ENCODE measurements at regions not wholly inside any gene's neighbourhood (a gene's known extent, or its start where the extent isn't known, plus 50 kb on each side); places are given as distances from the start of the nearest gene placed in this dataset.

DNA sequence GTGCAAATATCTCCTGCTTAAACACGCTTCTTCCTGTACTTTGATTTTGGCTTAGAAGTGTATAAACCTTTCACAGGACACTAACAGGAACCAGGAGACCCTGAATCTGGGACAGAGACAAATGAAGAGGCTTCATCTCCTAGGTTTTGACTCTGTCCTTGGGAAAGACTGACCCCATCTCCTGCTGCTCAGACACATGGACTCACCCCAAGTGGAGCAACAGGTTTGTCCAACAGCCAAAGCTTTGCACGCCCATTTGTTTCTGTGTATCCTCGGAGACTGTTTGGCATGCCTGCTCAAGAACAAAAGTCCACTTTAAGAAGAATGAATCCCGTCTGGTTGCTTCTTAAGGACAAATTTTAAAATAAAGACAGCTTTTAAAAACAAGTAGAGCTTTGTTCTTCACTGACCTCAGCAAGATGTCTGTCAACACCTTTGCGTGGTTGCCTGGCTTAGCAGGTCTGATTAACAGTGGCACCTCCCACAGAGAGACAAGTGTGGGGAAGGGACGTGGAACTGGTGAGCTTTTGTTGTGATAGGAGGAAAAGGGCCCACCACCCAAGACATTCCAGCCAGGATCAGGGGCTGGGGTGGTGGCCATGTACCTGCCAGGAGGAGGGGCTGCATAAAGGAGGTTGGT, 202.6 kb downstream of the SOD2 start:
- DNase-seq (ENCODE audit: low read depth, low spot score) = no peak
- H3K27ac ChIP-seq = no peak overlapping the region

- no peak for DNase-seq (ENCODE audit: low read depth, low spot score)
- no peak overlapping the region for H3K27ac ChIP-seq
Measured at GRCh38 chr6:159487636-159488035, 205.4 kb downstream of the SOD2 start.

- no peak for DNase-seq (ENCODE audit: low read depth, low spot score)
- H3K27ac ChIP-seq = no peak overlapping the region
Measured at GRCh38 chr6:159483259-159483658, 209.8 kb downstream of the SOD2 start.

GRCh38 chr6:159481897-159482296, 211.1 kb downstream of the SOD2 start:
- H3K27ac ChIP-seq = no peak overlapping the region
- DNase-seq (ENCODE audit: low read depth, low spot score) = no peak

DNA sequence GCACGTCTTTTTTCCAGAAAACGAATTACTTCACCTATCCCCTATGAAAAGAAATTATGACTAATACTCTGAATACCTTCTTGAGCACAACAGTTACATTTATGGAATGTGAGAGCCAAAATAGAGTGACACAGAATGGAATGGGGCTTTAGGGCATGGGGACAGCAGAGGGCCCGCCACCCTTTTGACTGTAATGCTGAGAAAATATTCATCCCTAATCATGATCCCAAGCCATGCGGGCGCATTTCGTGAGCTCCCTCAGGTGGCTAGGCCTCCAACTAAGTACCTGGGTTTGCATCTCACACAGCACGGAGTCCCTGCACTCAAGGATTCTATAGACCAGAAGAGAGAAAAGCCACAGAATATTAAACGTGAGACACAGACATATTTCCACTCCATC, 212.6 kb downstream of the SOD2 start:
- H3K27ac ChIP-seq = no peak overlapping the region

GRCh38 chr6:159479146-159479545, 213.9 kb downstream of the SOD2 start:
- no peak overlapping the region for H3K27ac ChIP-seq
- DNase-seq (ENCODE audit: low read depth, low spot score) = no peak

More for the DNA sequence above, 212.6 kb downstream of the SOD2 start:
- DNase-seq (ENCODE audit: low read depth, low spot score) = no peak

DNA sequence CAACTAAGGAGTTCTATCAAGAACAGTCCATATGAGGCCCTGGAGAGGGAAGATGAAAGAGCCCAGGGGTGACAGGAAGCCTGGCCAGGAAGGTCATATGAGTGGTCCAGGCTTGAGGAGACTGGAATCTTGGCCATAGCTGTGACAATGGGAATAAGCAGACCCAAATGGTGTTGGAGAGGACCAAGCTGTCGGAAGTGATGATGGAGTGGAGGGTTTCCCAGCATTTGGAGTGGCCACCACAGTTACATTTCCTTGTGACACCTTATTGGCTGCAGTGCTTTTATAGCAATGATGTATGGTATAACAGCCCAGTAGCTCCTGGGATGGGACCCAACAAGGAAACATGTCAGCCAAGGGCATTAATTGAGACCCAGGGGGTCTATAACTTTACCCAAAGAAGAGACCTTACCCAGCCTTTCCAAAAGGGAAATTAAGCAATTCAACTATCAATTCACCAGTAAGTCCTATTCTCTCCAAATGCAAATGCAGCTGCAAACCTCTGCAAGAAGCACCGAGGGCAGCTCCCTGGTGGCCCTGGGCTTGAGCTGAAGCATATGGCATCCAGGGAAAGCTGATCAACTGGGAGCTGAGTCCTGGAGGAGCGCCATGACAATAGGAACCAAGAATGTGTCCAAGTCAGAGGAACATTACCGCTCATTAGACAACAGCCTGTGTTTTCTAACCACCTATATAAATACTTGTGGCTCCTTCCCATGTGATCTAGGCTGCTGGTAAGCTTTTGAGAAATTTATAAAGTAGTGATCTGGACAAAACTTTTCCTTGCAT, 219.4 kb downstream of the SOD2 start:
- no peak for DNase-seq (ENCODE audit: low read depth, low spot score)
- no peak overlapping the region for H3K27ac ChIP-seq

- DNase-seq (ENCODE audit: low read depth, low spot score) = no peak
- no peak overlapping the region for H3K27ac ChIP-seq
Measured at GRCh38 chr6:159470397-159470796, 222.6 kb downstream of the SOD2 start.

- no peak overlapping the region for H3K27ac ChIP-seq
- DNase-seq (ENCODE audit: low read depth, low spot score) = no peak
Measured at GRCh38 chr6:159469443-159469842, 223.6 kb downstream of the SOD2 start.

DNA sequence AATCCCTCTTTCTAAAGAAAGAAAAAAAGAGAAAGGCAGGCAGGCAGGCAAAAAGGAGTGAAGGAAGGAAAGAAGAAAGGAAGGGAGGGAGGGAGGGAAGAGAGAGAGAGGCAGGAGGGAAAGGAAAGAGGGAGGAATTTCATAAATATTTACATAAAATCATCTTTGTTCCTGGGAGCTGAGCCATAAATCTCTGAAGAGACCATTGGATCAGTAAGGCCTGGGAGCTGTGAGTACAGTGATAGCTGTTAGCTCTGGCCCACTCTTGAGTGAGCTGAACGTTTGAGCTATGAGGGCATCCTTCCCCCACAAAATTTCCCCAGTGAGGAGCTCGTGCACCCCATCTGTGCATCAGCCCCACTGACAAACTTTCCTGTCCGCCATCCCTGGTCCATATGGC, 224.0 kb downstream of the SOD2 start:
- no peak overlapping the region for H3K27ac ChIP-seq
- no peak for DNase-seq (ENCODE audit: low read depth, low spot score)

- no peak overlapping the region for H3K27ac ChIP-seq
- no peak for DNase-seq (ENCODE audit: low read depth, low spot score)
Measured at GRCh38 chr6:159467473-159468041, 225.5 kb downstream of the SOD2 start.

- no peak overlapping the region for H3K27ac ChIP-seq
- no peak for DNase-seq (ENCODE audit: low read depth, low spot score)
Measured at GRCh38 chr6:159466926-159467325, 226.1 kb downstream of the SOD2 start.

GRCh38 chr6:159464816-159465215, 228.2 kb downstream of the SOD2 start:
- no peak overlapping the region for H3K27ac ChIP-seq
- no peak for DNase-seq (ENCODE audit: low read depth, low spot score)

DNA sequence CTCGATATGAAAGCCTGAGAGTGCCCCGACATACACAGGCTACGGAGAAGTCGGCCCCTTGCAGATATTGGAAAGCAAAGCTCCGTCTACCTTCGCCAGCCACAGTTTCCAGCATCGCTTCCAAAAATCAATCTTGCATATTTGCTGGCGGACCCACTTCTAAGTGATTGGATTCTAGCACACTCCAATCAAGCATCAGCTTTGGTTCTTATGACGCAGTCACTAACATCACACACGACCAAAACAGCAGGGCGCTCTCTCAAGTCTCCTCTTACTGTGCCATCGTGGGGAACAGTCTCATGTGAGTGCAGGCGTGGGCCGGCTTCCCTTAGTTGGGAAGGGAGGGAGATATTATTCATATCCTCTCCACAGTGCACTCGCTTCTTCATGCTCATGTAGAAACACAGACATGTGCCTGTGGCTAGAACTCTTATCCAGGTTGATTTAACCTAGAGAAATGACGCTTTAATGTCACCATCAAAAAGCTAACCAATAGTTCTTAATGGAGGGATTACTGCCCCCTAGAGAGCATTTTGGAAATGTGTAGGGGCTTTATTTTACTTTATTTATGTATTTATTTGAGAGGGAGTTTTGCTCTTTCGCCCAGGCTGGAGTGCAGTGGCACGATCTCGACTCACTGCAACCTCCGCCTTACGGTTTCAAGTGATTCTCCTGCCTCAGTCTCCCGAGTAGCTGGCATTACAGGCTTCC, 229.8 kb downstream of the SOD2 start:
- H3K27ac ChIP-seq = no peak overlapping the region
- no peak for DNase-seq (ENCODE audit: low read depth, low spot score)

DNA sequence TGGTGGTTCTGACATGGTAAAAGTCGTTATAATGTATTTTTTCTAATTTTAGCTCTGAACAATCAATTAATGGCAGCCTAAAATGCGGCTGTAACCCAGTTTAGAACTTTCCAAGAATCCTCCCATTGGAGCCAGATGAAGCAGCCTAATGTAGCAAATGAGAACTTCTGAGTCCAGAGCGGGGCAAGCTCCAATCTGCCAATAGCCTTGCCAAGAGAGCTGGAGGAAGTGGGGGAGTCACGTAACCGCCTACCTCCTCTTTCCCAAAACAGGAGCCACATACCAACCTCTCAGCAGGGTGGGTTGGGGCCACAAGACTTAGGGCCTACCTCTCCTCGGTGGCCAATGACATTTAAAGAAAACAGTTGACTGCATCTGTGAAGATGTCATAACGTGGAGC, 230.6 kb downstream of the SOD2 start:
- H3K27ac ChIP-seq = no peak overlapping the region
- no peak for DNase-seq (ENCODE audit: low read depth, low spot score)

DNA sequence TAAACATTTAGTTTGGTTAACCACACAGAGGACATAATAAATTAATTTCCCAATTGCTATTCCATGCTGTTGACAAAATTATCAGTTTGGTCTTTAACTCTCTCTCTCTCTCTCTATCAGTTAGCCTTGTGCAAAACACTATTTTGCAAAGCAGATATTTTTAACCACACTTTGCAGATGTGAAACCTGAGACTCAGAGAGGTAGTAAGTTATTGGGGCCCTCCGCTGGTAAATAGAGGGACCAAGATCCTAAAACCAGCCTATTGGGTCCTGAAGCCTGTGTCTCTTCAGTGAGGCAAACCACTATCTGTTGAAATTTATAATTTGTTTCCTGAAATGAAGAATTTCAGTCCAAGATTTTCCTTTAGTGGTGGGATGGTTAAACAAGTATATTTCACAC, 231.0 kb downstream of the SOD2 start:
- no peak overlapping the region for H3K27ac ChIP-seq
- no peak for DNase-seq (ENCODE audit: low read depth, low spot score)

GRCh38 chr6:159461266-159461665, 231.8 kb downstream of the SOD2 start:
- H3K27ac ChIP-seq = no peak overlapping the region
- no peak for DNase-seq (ENCODE audit: low read depth, low spot score)

- DNase-seq (ENCODE audit: low read depth, low spot score) = no peak
- no peak overlapping the region for H3K27ac ChIP-seq
Measured at GRCh38 chr6:159460476-159460875, 232.6 kb downstream of the SOD2 start.

DNA sequence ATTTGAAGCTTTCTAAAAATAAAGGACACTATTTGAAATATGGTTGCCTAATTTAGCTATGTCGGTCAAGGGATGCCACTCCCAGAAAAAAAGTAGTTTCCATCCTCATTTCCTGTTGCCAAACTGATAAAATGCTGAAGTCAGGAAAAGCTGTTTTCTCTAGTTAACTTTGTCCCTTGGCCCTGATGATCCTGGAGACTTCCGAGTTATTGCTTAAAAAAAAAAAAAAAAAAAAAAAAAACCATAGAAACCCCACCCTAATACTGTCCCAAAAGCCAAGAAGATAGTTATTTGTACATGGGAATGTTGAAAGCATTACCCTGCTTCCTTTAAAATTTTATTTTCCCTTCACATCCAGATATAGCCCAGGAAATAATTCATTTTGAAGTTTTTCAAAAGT, 236.7 kb downstream of the SOD2 start:
- no peak for DNase-seq (ENCODE audit: low read depth, low spot score)
- H3K27ac ChIP-seq = no peak overlapping the region

GRCh38 chr6:159455700-159456274, 237.3 kb downstream of the SOD2 start:
- DNase-seq (ENCODE audit: low read depth, low spot score) = no peak
- no peak overlapping the region for H3K27ac ChIP-seq
